GM23338 (cell line): ENCODE measurements at regions not wholly inside any gene's neighbourhood (a gene's known extent, or its start where the extent isn't known, plus 50 kb on each side); places are given as distances from the start of the nearest gene placed in this dataset.

Source experiments
- ATAC-seq: fragments of 200-7000 bp; cut with Tn5 transposase; 3 replicates; pipeline ENCODE4 v1.9.1; 2020
- DNase-seq: peaks from one replicate; pipeline ENCODE4 v3.0.0-alpha.2; 2015; ENCODE audit warnings: low spot score
- H2AFZ ChIP-seq: fragments of 200-600 bp; sonication (generic); 2 replicates; pipeline ENCODE4 v1.8.0; 2016; ENCODE audit warnings: antibody characterized with exemption, mild to moderate bottlenecking, moderate library complexity
- H3F3A ChIP-seq: fragments of 200-600 bp; sonication (generic); replicated peaks from 2 replicates; pipeline ENCODE4 v1.8.0; 2017; ENCODE audit warnings: antibody characterized with exemption, mixed run types, low read depth
- H3K27ac ChIP-seq: fragments of 200-600 bp; sonication (generic); 2 replicates; pipeline ENCODE4 v1.6.1; 2016; ENCODE audit warnings: low read depth
- H3K27me3 ChIP-seq: fragments of 200-600 bp; sonication (generic); 2 replicates; pipeline ENCODE4 v1.8.0; 2016; ENCODE audit warnings: mild to moderate bottlenecking, mixed run types, moderate library complexity; ENCODE audit not compliant: insufficient read depth
- H3K36me3 ChIP-seq: fragments of 200-600 bp; sonication (generic); 2 replicates; pipeline ENCODE4 v1.8.0; 2016; ENCODE audit warnings: mild to moderate bottlenecking; ENCODE audit not compliant: insufficient read depth
- H3K4me1 ChIP-seq: fragments of 200-600 bp; sonication (generic); 2 replicates; pipeline ENCODE4 v1.8.0; 2016; ENCODE audit warnings: mild to moderate bottlenecking, moderate library complexity; ENCODE audit not compliant: insufficient read depth
- H3K4me2 ChIP-seq: fragments of 200-600 bp; sonication (generic); 2 replicates; pipeline ENCODE4 v1.7.1; 2017; ENCODE audit warnings: mixed run types
- H3K4me3 ChIP-seq: fragments of 200-600 bp; sonication (generic); 2 replicates; pipeline ENCODE4 v1.6.1; 2016; ENCODE audit warnings: mixed run types
- H3K79me2 ChIP-seq: fragments of 200-600 bp; sonication (generic); replicated peaks from 2 replicates; pipeline ENCODE4 v1.8.0; 2017; ENCODE audit warnings: mild to moderate bottlenecking; ENCODE audit not compliant: insufficient read depth
- H3K9me2 ChIP-seq: fragments of 200-600 bp; sonication (generic); 2 replicates; pipeline ENCODE4 v1.8.0; 2017; ENCODE audit not compliant: insufficient read depth
- H4K20me1 ChIP-seq: fragments of 200-600 bp; sonication (generic); replicated peaks from 2 replicates; pipeline ENCODE4 v1.8.0; 2017; ENCODE audit warnings: mild to moderate bottlenecking; ENCODE audit not compliant: insufficient read depth
- H3K27ac Mint-ChIP-seq: 2 replicates; pipeline ENCODE4 v1.8.0; 2020; ENCODE audit warnings: inconsistent platforms, mild to moderate bottlenecking, moderate library complexity, mixed read lengths
- H3K27me3 Mint-ChIP-seq: 3 replicates; pipeline ENCODE4 v1.8.0; 2022; ENCODE audit warnings: low read depth, mild to moderate bottlenecking, moderate library complexity, mixed read lengths, inconsistent platforms; ENCODE audit not compliant: insufficient read depth, poor library complexity
- H3K36me3 Mint-ChIP-seq: 3 replicates; pipeline ENCODE4 v1.8.0; 2021; ENCODE audit warnings: low read depth, mild to moderate bottlenecking, inconsistent platforms, moderate library complexity, mixed read lengths
- H3K4me1 Mint-ChIP-seq: 3 replicates; pipeline ENCODE4 v1.8.0; 2020; ENCODE audit warnings: mild to moderate bottlenecking, inconsistent platforms, mixed read lengths
- H3K4me3 Mint-ChIP-seq: 3 replicates; pipeline ENCODE4 v1.8.0; 2021; ENCODE audit warnings: moderate library complexity, mild to moderate bottlenecking, inconsistent platforms, mixed read lengths
- H3K9me3 Mint-ChIP-seq: 3 replicates; pipeline ENCODE4 v1.8.0; 2020; ENCODE audit warnings: moderate library complexity, mild to moderate bottlenecking, inconsistent platforms, mixed read lengths
- CREB1 ChIP-seq: fragments of 250-450 bp; sonication (Bioruptor Pico); IDR thresholded peaks from 2 replicates; pipeline ENCODE4 v1.5.0; 2020; ENCODE audit warnings: low read depth, mild to moderate bottlenecking, moderate library complexity
- EZH2 ChIP-seq: fragments of 200-600 bp; sonication (generic); IDR thresholded peaks from one replicate; pipeline ENCODE4 v1.8.0; 2017; ENCODE audit warnings: antibody characterized with exemption, mild to moderate bottlenecking, low read depth; ENCODE audit not compliant: unreplicated experiment
- EZH2phosphoT487 ChIP-seq: fragments of 200-600 bp; sonication (generic); IDR thresholded peaks from one replicate; pipeline ENCODE4 v1.8.1; 2018; ENCODE audit warnings: antibody characterized with exemption; ENCODE audit not compliant: unreplicated experiment
- NANOG ChIP-seq: IDR thresholded peaks from 2 replicates; pipeline ENCODE4 v1.6.1; 2016; ENCODE audit warnings: antibody characterized with exemption, borderline replicate concordance
- STAT1 ChIP-seq: IDR thresholded peaks from one replicate; pipeline ENCODE4 v1.6.1; 2016; ENCODE audit warnings: antibody characterized with exemption; ENCODE audit not compliant: unreplicated experiment
- ZNF114 ChIP-seq: fragments of 250-450 bp; sonication (Bioruptor Pico); IDR thresholded peaks from 2 replicates; pipeline ENCODE4 v1.5.0; 2020; ENCODE audit warnings: mild to moderate bottlenecking, moderate library complexity
- ZNF331 ChIP-seq: fragments of 250-450 bp; sonication (Bioruptor Pico); IDR thresholded peaks from 2 replicates; pipeline ENCODE4 v1.5.0; 2020; ENCODE audit warnings: low read depth, mild to moderate bottlenecking, moderate library complexity
- TF ChIP-seq, protein P1 (sequence below): IDR thresholded peaks from 2 replicates; pipeline ENCODE4 v1.6.1; 2016; ENCODE audit warnings: antibody characterized with exemption
- TF ChIP-seq, protein P2 (sequence below): fragments of 250-450 bp; sonication (Bioruptor Pico); IDR thresholded peaks from 2 replicates; pipeline ENCODE4 v1.5.0; 2020; ENCODE audit warnings: mild to moderate bottlenecking, moderate library complexity
- TF ChIP-seq, protein P3 (sequence below), 2 experiments: fragments of 200-600 bp in 1 of 2; sonication (generic) in 1 of 2; conservative IDR thresholded peaks; 2 replicates each; pipeline versions ENCODE4 v1.5.1 to v1.6.1; 2016 to 2017; ENCODE audit warnings: antibody characterized with exemption in 2 of 2, low read depth in 2 of 2, mild to moderate bottlenecking in 2 of 2, moderate library complexity in 1 of 2

DNA sequence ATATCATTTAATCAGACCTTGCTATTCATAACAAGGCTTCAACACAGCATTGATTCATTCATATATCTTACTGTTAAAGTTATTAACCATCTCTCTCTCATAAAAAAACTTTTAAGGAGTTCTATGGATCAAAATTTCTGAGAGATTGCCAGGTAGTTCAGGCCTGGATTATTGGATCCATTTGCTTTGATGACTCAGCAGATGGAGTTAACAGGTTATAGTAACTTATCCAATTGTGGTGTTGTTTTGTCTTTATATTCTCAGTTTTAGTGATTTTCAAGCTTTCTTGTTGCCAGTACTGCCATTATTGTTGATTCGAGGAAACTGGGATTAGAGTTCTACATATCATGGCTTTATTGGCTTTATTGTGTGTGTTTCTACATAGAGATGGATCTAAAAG, 195.7 kb upstream of the MMADHC start:
- no peak overlapping the region for H3K4me3 Mint-ChIP-seq
- H3K27ac Mint-ChIP-seq, result no peak overlapping the region
- TF ChIP-seq NANOG, result no peak
- TF ChIP-seq, protein P1, sequence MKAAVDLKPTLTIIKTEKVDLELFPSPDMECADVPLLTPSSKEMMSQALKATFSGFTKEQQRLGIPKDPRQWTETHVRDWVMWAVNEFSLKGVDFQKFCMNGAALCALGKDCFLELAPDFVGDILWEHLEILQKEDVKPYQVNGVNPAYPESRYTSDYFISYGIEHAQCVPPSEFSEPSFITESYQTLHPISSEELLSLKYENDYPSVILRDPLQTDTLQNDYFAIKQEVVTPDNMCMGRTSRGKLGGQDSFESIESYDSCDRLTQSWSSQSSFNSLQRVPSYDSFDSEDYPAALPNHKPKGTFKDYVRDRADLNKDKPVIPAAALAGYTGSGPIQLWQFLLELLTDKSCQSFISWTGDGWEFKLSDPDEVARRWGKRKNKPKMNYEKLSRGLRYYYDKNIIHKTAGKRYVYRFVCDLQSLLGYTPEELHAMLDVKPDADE, result no peak
- no peak for TF ChIP-seq CREB1 (CRISPR knock-in tag)

DNA sequence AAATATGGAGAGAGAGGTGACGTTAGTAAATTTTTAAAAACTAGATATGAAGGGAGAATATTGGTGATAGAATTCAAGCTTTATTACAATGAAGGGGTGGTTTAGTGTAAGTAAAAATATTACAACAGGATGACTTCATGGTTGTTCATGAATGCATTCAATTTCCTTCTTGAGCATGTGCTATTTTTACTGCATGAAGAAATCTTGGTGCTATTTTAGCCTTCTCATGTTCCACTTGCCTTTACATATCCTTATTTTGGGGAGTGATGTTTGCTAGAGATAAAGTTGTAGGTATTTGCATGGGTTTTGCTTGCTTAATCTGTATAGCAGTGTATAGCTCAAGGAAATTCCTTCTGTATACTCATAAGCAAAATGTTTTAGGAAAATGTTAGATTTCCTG, 195.0 kb upstream of the MMADHC start:
- Mint-ChIP-seq H3K27ac (no peak overlapping the region), H3K27me3 (peaks cover 1% of the 10 kb centered on the region), H3K36me3 (peaks cover 3% of the 10 kb centered on the region; the same call in 1 of the 3 replicates), H3K4me1 (no peaks in the 10 kb centered on the region), H3K4me3 (no peak overlapping the region), H3K9me3 (no peaks in the 10 kb centered on the region; the same call in 2 of the 3 replicates)
- no peaks in the 10 kb centered on the region for H3K4me1 ChIP-seq
- no peak for DNase-seq
- H3F3A ChIP-seq, result no peaks in the 10 kb centered on the region
- ATAC-seq, result no peak
- H3K9me2 ChIP-seq, result no peaks in the 10 kb centered on the region; the same call in 1 of the 2 replicates
- H3K4me2 ChIP-seq, result no peak overlapping the region
- no peaks in the 10 kb centered on the region for H3K27me3 ChIP-seq
- H3K27ac ChIP-seq, result no peak overlapping the region
- no peaks in the 10 kb centered on the region for H4K20me1 ChIP-seq
- no peak overlapping the region for H2AFZ ChIP-seq
- no peaks in the 10 kb centered on the region for H3K79me2 ChIP-seq
- H3K4me3 ChIP-seq, result no peak overlapping the region
- H3K36me3 ChIP-seq, result no peaks in the 10 kb centered on the region
- no peak for TF ChIP-seq ZNF331 (CRISPR knock-in tag)
- TF ChIP-seq ZNF114 (CRISPR knock-in tag), result no peak
- TF ChIP-seq EZH2phosphoT487, result no peak
- TF ChIP-seq, protein P1, result no peak
- TF ChIP-seq NANOG, result no peak
- TF ChIP-seq, protein P2, sequence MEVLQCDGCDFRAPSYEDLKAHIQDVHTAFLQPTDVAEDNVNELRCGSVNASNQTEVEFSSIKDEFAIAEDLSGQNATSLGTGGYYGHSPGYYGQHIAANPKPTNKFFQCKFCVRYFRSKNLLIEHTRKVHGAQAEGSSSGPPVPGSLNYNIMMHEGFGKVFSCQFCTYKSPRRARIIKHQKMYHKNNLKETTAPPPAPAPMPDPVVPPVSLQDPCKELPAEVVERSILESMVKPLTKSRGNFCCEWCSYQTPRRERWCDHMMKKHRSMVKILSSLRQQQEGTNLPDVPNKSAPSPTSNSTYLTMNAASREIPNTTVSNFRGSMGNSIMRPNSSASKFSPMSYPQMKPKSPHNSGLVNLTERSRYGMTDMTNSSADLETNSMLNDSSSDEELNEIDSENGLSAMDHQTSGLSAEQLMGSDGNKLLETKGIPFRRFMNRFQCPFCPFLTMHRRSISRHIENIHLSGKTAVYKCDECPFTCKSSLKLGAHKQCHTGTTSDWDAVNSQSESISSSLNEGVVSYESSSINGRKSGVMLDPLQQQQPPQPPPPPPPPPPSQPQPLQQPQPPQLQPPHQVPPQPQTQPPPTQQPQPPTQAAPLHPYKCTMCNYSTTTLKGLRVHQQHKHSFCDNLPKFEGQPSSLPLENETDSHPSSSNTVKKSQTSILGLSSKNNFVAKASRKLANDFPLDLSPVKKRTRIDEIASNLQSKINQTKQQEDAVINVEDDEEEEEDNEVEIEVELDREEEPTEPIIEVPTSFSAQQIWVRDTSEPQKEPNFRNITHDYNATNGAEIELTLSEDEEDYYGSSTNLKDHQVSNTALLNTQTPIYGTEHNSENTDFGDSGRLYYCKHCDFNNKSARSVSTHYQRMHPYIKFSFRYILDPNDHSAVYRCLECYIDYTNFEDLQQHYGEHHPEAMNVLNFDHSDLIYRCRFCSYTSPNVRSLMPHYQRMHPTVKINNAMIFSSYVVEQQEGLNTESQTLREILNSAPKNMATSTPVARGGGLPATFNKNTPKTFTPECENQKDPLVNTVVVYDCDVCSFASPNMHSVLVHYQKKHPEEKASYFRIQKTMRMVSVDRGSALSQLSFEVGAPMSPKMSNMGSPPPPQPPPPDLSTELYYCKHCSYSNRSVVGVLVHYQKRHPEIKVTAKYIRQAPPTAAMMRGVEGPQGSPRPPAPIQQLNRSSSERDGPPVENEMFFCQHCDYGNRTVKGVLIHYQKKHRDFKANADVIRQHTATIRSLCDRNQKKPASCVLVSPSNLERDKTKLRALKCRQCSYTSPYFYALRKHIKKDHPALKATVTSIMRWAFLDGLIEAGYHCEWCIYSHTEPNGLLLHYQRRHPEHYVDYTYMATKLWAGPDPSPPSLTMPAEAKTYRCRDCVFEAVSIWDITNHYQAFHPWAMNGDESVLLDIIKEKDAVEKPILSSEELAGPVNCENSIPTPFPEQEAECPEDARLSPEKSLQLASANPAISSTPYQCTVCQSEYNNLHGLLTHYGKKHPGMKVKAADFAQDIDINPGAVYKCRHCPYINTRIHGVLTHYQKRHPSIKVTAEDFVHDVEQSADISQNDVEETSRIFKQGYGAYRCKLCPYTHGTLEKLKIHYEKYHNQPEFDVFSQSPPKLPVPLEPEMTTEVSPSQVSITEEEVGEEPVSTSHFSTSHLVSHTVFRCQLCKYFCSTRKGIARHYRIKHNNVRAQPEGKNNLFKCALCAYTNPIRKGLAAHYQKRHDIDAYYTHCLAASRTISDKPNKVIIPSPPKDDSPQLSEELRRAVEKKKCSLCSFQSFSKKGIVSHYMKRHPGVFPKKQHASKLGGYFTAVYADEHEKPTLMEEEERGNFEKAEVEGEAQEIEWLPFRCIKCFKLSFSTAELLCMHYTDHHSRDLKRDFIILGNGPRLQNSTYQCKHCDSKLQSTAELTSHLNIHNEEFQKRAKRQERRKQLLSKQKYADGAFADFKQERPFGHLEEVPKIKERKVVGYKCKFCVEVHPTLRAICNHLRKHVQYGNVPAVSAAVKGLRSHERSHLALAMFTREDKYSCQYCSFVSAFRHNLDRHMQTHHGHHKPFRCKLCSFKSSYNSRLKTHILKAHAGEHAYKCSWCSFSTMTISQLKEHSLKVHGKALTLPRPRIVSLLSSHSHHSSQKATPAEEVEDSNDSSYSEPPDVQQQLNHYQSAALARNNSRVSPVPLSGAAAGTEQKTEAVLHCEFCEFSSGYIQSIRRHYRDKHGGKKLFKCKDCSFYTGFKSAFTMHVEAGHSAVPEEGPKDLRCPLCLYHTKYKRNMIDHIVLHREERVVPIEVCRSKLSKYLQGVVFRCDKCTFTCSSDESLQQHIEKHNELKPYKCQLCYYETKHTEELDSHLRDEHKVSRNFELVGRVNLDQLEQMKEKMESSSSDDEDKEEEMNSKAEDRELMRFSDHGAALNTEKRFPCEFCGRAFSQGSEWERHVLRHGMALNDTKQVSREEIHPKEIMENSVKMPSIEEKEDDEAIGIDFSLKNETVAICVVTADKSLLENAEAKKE, result no peak
- TF ChIP-seq EZH2, result no peak
- TF ChIP-seq, protein P3, sequence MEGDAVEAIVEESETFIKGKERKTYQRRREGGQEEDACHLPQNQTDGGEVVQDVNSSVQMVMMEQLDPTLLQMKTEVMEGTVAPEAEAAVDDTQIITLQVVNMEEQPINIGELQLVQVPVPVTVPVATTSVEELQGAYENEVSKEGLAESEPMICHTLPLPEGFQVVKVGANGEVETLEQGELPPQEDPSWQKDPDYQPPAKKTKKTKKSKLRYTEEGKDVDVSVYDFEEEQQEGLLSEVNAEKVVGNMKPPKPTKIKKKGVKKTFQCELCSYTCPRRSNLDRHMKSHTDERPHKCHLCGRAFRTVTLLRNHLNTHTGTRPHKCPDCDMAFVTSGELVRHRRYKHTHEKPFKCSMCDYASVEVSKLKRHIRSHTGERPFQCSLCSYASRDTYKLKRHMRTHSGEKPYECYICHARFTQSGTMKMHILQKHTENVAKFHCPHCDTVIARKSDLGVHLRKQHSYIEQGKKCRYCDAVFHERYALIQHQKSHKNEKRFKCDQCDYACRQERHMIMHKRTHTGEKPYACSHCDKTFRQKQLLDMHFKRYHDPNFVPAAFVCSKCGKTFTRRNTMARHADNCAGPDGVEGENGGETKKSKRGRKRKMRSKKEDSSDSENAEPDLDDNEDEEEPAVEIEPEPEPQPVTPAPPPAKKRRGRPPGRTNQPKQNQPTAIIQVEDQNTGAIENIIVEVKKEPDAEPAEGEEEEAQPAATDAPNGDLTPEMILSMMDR (conservative IDR thresholded peaks at IDR 0.05; ENCODE audit: low read depth in 2 of 2), result no peak
- TF ChIP-seq CREB1 (CRISPR knock-in tag), result no peak
- TF ChIP-seq STAT1, result no peak

More for the DNA sequence above, 195.7 kb upstream of the MMADHC start:
- peaks cover 6% of the 10 kb centered on the region; the same call in 2 of the 3 replicates for H3K9me3 Mint-ChIP-seq
- Histone ChIP-seq H2AFZ (no peak overlapping the region), H3K4me1 (no peaks in the 10 kb centered on the region), H3K4me2 (no peak overlapping the region), H3F3A (no peaks in the 10 kb centered on the region), H3K27me3 (no peaks in the 10 kb centered on the region), H3K4me3 (no peak overlapping the region), H3K9me2 (no peaks in the 10 kb centered on the region; the same call in 1 of the 2 replicates), H3K79me2 (no peaks in the 10 kb centered on the region), H3K36me3 (no peaks in the 10 kb centered on the region), H3K27ac (no peak overlapping the region), H4K20me1 (no peaks in the 10 kb centered on the region)
- ATAC-seq (no peak), DNase-seq (no peak)
- peaks cover 3% of the 10 kb centered on the region; the same call in 1 of the 3 replicates for H3K36me3 Mint-ChIP-seq
- peaks cover 1% of the 10 kb centered on the region for H3K27me3 Mint-ChIP-seq
- no peaks in the 10 kb centered on the region for H3K4me1 Mint-ChIP-seq
